Stimulated activated CD4-positive, alpha-beta T cell treated with anti-CD3 and anti-CD28 coated beads, Interleukin-2, amount 100 ng/mL, for 24 hours (primary cell): ENCODE measurements at regions not wholly inside any gene's neighbourhood (a gene's known extent, or its start where the extent isn't known, plus 50 kb on each side); places are given as distances from the start of the nearest gene placed in this dataset.
"Not testable (repeated sequence)": the region's sequence is repeated elsewhere in the genome, so short reads cannot be mapped to it uniquely, and the experiment has no call there.

ENCODE experiments used
- DNase-seq, 2 donors: peaks; one replicate each; pipeline ENCODE4 v3.0.0-alpha.2; 2020

DNA sequence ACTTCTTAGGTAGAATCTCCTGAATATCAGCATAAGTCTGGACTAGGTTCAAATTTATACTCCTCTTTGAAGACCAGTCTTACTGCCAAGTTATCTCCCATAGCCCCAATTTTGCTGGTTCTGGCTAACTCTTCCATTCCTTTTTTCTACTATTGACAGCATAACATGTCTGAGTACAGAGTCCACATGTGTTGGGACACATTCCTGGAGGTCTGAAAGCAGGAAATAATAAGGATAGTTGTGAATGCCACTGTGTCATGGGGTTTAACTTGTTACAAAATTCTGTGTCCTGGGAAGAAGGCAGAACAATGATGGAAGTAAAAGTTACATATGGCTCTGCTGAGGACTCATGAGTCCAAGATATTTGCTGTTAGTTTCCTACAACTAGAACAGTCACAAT, 57.4 kb upstream of the ZBTB20 start:
- DNase-seq: no peak

DNA sequence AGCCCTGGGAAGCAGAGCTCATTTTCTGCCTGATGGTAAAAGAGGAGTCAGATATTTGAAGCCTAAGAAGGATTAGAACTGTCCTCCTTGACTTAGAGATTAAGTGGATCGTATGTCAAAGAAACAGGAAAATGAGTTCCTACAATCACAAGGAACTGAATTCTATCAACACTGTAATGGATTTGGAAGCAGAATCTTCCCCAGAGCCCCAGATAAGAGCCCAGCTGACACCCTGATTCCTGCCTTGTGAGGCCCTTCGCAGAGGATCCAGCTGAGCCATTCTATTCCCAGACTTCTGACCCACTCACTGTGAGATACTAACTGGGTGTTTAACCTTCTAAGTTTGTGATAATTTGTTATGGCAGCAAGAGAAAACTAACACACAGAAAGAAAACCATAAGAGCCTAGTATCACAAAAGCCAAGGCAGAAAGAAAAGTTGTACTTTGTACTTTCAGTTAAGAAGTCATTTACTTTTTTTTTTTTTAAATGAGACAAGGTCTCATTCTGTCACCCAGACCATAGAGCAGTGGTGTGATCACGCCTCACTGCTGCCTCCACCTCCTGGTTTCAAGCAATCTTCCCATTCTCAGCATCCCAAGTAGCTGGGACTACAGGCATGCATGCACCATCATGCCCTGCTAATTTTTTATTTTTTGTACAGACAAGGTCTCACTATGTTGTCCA, 61.1 kb upstream of the ZBTB20 start:
- DNase-seq: no peak

DNA sequence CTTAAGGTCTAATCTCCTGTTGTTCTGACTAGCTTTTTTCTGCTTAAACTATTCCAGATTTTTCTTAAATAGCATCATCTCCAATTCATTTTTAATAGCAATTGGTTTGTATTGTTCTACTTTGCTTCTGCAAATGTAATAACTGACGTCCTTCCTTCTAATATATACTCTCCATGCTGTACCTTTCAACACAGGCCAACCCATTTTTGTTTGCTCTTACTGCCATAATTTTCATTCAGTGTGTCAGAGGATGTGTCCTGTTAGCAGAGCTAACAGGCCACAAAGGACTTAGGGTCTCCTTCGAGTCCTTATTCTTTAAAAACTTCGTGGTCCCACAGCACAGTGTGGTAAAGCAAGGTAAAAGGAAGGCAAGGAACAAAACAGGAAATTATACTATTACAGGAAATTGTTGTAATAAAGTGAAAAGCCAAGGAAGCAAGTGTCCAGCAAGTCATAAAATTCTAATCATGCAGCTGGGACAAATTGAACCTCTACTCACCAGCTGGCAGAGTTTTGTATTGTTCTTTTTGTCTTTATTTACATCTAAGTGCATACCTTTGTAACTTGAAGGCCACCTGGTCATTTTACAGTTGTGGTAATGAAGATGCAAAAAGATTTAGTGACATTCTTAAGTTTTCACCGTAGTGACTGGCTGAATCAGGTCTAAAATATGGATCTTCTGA, 64.9 kb upstream of the ZBTB20 start:
- no peak for DNase-seq

DNA sequence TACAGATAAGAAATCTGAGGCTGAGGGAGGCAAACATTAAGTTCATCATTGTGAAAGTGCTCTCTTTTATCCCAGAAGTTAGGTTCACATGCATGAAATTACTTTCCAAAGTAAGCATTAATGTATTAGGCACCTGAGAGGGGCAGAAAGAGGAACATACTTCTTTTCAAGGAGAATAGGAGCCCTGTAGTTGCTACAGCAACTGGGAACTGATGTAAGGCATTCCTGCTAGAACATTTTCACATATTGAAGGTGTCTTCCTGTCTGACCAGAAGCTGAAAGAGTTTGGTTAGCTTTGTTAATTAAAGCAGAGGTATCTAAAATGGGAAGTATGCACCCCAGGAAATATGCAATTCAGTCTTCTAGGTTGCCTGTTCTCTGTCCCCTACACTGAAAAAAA, 65.5 kb upstream of the ZBTB20 start:
- no peak for DNase-seq

DNA sequence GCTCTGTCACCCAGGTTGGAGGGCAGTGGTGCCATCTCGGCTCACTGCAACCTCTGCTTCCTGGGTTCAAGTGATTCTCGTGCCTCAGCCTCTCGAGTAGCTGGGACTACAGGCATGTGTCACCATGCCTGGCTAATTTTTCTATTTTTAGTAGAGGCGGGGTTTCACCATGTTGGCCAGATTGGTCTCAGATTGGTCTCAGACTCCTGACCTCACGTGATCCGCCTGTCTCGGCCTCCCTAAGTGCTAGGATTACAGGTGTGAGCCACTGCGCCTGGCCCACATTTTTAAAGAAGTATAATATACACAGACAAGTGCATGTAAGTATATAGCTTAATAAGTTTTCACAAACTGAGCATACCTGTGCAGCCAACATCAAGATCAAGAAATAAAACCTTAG, 66.0 kb upstream of the ZBTB20 start:
- not testable (repeated sequence) for DNase-seq

DNA sequence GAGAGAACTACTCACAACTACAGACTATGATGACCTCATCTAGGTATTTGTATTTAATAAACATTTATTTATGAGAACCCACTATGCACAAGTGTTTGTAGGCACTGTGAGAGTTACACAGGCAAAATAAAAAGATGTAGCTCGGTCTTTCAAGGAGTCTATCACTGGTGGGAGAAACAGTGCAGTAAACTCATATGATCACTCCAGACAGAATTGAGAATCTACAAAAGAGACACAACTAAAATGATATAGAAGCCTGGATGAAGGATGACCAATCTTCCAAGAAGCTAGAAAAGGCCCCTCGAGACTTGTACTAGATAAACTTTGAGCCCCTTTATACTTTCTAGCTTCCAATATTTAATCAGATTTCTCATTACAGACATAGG, 70.2 kb upstream of the ZBTB20 start:
- DNase-seq: no peak

DNA sequence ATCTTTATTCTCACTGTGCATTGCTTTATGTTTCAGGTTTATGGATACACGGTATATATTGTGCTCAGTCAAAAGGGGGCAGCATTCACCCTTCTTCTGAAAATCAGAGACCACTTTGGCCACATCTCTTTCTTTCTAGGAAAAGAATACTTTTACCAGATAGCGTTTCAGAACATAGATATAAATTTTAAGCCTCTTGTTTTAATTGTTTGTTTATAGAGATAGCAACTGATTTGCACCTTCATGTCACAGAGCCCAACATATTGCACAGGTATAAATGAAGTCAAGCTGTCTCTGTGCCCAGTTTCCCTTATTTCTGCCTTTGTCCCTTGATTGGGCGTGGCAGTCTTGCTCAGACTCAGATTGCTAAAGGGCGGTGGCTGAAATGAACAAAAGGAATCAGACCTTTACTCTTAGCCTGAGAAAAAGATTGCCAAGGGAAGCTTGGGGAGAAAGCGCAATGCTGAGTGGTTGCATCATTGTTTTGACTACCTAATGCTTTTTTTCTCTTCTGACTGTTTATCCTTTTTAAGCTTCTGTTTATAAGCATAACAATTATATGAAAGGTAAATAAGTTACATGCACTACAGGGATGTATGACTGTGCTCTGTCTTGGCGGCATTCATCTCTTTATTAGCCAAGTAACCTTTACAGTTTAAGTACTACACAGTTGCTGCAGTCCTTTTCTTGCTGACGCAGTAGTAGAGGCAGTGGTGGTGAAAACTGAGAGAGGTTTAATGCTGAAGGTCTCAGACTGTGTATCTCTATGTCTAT, 70.8 kb upstream of the ZBTB20 start:
- peak in 1 of 2 donors; percentile 1 for DNase-seq

DNA sequence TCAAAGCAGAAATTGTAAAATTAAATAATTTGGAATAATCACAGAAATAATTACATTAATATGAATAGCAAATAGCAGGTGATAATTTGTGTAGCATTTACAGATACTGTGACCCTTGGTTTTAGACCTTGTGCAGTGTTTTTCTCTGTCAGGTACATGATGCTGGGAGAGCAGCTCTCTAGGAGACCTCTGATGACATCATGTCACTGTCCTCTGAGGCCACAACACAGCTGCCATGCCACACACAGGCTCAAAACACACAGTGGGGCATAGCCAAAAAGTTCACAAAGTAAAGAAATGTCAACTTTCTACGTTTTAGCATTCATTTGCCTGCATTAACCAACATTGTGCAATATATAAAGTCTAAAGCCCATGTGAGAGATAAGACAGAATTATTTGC, 71.8 kb upstream of the ZBTB20 start:
- no peak for DNase-seq

DNA sequence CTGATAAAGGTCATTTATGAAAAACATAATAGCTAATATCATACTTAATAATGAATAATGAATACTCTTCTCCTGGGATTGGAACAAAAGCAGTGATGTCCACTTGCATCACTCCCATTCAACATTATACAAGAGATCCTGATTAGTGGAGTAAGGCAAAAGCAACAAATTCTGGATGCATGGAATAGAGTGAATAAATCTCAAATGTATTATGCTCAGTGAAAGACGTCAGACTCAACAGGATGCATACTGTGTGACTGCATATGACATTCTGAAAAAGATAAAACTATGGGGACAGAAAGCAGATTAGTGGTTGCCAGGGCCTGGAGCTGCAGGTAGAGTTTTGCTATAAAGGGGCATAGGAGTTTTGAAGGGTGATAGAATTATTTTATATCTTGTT, 77.6 kb upstream of the ZBTB20 start:
- no peak for DNase-seq

DNA sequence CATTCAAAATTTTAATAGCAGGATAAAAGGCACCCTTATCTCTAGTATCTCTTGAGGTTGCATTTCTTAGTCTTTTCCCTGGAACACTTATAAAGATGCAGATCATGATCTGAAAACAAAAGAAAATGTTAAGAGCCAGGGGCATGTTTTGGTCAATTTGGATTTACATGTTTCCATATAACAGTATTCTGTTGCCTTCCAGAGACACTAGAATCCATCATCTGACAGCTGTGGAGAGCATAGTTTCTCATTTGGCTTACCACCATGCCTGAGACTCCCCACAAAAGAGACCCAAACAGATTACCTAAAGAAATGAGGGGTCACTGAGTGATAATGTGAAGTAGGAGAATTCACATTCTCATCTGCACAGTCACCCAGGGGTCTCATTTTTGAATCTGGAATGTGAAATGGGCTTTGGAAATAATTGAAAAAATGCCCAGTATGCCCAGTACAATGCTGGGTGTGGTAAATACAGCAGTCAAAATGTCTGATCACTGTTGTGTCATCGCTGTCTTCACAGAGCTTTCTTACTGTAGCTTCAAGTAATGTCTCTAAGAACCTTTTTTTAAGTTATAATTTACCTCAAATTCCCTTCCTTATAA, 79.9 kb upstream of the ZBTB20 start:
- no peak for DNase-seq

DNA sequence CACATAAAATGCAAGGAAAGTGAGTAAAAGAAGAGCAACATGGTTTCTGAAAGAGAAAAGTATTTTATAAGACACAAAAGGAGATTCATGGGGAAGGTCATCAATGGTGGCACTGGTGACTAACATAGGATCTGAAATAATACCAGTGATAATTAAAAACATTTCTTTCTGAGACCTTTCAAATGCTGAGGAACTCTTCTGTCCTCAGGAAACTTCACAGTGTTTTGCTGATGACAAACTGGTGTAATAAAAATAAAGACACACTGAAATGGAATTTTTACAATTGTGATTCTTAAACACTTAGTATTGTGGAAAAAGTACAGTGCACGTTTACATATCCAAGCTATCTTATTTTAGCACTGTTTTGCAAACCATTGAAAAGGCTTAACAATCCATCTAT, 80.4 kb upstream of the ZBTB20 start:
- no peak for DNase-seq

DNA sequence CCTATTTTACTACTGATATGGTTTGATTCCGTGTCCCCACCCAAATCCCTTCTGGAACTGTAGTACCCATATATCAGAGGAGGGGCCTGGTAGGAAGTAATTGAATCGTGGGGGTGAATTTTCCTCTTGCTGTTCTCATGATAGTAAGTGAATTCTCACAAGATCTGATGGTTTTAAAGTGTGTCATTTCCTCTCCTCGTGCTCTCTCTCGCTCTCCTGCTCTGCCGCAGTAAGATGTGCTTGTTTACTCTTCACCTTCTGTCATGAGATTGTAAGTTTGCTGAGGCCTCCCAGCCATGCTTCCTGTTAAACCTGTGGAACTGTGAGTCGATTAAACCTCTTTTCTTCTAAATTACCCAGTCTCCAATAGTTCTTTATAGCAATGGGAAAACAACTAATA, 81.2 kb upstream of the ZBTB20 start:
- no peak for DNase-seq

DNA sequence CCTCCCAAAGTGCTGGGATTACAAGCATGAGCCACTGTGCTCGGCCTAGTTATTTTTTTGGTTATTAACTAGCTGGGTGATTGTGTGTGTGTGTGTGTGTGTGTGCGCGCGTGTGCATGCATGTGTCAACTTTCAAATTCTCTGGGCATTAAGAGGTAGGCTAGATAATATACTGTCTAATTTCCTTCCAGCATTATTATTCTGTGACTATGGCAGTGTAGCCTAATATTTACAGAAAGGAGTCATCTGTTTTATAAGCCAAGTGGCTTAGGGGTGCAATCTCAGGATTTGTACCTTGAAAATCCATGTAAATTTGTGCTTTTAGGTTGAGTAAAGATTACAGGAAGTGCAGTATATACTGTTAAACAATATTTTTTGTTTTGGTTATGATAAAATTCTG, 85.1 kb upstream of the ZBTB20 start:
- DNase-seq: no peak

DNA sequence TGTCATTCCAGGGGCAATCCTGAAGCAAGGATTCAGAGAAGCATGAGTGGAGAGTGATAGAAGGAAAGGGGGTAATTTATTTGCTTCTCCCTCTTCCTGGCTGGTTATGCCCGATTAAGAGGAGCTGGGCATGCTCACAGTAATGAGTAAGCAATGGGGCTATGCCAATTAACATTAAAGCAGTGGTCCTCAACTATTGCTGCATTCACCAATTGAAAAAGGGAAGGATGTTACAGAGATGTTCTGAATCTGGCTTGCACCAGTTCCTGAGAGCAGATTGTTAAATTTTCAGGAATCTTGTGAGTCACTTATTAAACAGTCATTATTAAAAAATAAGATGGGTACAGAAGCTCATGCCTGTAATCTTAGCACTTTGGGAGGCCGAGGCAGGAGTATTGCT, 85.9 kb upstream of the ZBTB20 start:
- DNase-seq: no peak

DNA sequence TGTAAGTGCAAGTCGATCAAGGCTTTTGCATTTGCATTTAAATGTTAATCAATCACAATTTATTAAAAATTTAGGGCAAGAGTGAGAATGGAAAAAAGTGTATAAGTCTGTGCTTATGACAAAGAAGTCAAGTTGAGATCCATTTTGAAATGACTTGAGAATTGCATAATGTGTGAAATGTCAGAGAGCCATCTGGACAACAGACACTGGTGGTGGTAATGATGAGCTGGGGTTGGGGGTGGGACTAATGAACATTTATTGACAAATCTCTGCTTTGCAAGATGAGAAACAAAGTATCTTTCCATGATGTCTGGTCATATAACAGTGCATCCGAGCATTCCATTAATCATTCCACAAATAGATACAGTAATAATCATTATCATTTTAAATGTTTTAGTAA, 89.4 kb upstream of the ZBTB20 start:
- DNase-seq: no peak

DNA sequence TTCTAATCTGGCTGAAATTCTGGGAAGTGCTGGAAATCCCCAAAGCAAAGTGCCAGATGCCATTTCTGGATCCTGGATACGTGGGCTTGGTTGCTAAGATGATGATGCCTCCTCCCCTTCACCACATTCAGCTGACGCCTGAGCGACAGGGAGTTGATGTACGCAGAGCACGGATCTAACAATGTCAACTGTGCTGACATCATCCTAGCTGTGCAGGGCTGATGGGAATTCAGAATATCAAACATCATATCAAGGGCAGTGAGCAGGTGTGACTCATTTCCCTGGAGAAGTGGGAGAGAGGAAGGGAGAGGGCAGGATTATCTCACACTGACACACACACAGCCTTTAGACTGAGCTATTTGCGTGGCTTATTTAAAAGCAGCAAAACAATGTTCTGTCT, 92.6 kb upstream of the ZBTB20 start:
- no peak for DNase-seq

DNA sequence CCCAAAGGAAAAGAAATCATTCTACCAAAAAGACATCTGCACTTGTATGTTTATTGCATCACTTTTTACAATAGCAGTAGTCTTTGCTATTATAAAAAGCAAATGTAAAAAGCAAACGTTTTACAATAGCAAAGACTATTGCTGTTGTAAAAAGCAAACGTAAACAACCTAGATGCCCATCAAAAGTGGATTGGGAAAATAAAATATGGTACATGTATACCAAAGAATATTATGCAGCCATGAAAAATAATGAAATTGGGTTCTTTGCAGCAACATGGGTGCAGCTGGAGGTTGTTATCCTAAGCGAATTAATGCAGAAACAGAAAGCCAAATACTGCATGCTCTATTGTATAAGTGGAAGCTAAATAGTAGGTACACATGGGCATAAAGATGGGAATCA, 97.3 kb upstream of the ZBTB20 start:
- DNase-seq: no peak

DNA sequence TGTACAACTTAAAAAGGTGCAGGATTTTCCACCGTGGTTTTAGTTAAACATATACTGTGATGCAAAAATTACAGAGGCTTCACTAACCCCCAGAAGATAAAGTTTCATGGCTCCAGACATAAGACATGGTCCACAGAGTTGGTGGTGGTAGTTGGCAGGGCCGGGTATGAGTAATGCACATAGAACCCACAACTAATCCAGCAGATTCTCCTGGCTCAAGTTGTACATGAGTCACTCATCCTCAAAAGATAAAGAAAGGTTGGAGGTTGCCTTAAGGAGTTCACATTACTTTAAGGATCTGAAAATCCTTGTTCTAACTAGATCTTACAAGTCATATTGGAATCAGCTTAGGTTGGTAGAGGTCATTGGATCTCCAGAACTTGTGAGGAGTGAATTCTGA, 98.3 kb upstream of the ZBTB20 start:
- no peak for DNase-seq

DNA sequence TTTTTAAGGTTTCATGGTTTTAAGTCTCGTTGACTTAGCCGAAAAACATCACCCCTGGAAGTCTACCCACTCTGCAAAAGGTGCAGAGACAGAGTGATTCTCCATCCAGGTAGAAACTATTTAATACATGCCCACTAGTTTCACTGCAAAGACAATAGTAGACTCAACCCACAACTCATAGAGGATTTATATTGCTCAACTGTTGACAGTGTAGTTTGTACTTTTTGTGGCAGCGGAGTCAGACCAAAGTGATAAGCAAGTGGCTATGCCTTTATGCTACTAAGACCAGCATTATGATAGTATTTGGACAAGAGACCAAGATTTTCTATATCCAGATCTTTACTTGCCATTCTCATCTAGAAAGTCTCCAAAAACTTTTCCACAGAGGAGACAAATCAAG, 98.8 kb upstream of the ZBTB20 start:
- DNase-seq: no peak

DNA sequence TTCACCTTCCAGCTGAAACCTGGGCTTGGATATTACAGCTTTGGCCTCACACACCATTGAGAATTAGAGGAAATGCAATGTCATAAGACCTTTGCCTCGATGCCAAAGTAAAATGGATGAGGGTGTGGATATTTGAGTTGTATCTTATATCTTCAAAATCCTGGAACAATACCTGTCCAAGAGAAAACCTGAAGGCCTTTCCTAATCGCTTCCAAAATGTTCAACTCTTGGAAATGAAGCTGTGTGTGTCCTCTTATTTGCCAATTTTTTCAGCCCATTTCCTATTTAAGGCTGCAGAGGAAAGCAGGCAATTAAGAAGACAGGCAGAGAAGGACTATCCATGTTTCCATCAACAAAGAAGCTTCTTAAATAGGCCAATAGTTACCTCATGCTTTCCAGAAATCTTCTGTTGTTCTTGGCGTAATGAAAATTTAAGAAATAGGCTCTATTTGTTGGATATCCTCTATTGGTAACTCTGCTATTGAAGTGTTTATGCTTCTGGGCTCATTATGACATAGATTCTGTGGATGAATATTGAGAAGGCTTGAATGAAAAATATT, 99.5 kb upstream of the ZBTB20 start:
- no peak for DNase-seq

DNA sequence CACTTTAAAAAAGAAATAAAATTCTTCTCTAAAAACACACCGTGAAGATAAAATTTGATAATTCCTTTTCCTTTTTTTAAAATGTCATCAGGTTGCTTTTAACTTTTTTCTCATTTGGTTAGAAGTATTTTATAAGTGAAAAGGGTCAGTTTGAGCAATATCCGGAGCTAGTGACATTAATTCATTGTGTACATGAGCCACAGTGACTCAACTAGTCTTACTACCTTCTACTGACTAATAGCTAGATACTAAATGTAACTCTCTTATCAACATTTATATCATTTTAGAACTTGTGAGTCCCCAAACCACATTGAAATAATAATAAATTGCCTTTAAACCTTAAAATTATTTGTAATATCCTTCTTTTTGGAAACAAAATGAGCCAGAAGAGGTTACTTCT, 101.2 kb upstream of the ZBTB20 start:
- no peak for DNase-seq

DNA sequence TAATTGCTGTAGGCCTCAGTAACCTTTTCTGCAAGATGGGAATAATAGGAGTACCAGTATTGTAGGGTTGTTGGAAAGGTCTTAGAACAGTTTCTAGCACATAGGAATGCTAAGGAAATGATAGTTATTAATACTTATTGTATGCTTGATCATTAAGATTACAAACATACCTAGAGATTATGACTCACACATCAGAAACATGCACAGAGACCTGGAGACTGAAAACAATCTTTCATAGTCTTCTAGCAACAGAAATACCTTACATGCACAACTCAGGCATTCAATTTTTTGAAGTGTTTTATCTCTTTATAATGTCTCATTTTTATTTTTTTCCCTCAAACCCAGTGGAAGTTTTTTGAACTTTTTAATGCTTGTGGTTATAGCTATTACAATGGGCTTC, 104.4 kb upstream of the ZBTB20 start:
- DNase-seq: no peak

DNA sequence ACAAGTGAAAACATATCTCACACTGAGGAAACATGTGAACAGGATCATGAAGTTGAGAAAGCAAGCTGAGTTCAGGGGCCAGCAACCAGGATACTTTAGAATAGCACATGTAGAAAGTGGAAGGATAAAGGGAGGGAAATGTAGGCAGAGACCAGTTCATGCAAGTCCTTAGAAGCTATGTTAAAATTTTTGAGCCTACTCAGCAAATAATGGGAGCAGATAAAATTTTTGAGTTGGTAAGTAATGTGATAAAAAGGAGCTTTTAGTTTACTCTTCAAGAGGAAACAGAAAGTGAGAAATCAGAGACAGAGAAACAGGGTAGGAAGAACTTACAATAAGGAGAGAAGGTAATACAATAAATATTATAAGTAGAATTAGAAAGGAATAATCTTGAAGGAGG, 105.6 kb upstream of the ZBTB20 start:
- DNase-seq: no peak
